Spleen (tissue), 7 donors: ENCODE measurements at regions not wholly inside any gene's neighbourhood (a gene's known extent, or its start where the extent isn't known, plus 50 kb on each side); places are given as distances from the start of the nearest gene placed in this dataset.

ENCODE experiments used
- POLR2A ChIP-seq, 3 donors: fragments of 450-650 bp; IDR thresholded peaks; one replicate each; pipeline ENCODE4 v1.5.1; 2017; ENCODE audit warnings: antibody characterized with exemption in 3 of 3, mild to moderate bottlenecking in 1 of 3
- TF ChIP-seq, protein P1 (sequence below), 11 experiments: fragments of 200-600 bp in 7 of 11; fragments of 450-650 bp in 4 of 11; sonication (generic) in 4 of 11; IDR thresholded peaks in 8 of 11; conservative IDR thresholded peaks in 3 of 11; 1 replicate in 7 of 11; 2 replicates in 4 of 11; pipeline versions ENCODE4 v1.4.0 to v1.8.0; 2016 to 2021; ENCODE audit warnings: antibody characterized with exemption in 11 of 11, inconsistent platforms in 4 of 11, mild to moderate bottlenecking in 1 of 11
- donor health status: DM: no; HTN: no; CAD: no; lungs with moderate emphysema.
- donor health status: DM: no; HTN: no; CAD: no.
- donor health status: DM: no; HTN: no; CAD: no.

DNA sequence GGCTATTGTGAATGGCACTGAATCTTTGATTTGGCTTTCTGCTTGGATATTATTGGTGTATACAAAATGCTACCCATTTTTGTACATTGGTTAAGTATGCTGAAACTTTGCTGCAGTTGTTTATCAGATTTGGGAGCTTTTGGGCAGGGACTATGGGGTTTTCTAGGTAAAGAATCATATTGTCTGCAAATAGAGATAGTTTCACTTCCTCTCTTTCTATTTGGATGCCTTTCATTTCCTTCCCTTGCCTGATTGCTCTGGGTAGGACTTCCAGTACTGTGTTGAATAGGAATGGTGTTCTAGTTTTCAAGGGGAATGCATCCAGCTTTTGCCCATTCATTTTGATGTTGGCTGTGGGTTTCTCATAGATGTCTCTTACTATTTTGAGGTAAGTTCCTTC lies 489.1 kb upstream of the LRATD1 start:
- TF ChIP-seq, protein P1, sequence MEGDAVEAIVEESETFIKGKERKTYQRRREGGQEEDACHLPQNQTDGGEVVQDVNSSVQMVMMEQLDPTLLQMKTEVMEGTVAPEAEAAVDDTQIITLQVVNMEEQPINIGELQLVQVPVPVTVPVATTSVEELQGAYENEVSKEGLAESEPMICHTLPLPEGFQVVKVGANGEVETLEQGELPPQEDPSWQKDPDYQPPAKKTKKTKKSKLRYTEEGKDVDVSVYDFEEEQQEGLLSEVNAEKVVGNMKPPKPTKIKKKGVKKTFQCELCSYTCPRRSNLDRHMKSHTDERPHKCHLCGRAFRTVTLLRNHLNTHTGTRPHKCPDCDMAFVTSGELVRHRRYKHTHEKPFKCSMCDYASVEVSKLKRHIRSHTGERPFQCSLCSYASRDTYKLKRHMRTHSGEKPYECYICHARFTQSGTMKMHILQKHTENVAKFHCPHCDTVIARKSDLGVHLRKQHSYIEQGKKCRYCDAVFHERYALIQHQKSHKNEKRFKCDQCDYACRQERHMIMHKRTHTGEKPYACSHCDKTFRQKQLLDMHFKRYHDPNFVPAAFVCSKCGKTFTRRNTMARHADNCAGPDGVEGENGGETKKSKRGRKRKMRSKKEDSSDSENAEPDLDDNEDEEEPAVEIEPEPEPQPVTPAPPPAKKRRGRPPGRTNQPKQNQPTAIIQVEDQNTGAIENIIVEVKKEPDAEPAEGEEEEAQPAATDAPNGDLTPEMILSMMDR (IDR thresholded peaks at IDR 0.05 in 8 of 11, conservative IDR thresholded peaks at IDR 0.05 in 3 of 11), result no peak
- TF ChIP-seq POLR2A (IDR thresholded peaks at IDR 0.05), result no peak
